ENCODE measurements at regions not wholly inside any gene's neighbourhood (a gene's known extent, or its start where the extent isn't known, plus 50 kb on each side); places are given as distances from the start of the nearest gene placed in this dataset.

- TF ChIP-seq CTCF (IDR thresholded peaks at IDR 0.05) (no peak), NR3C1 (IDR thresholded peaks at IDR 0.05) (no peak), POLR2A (IDR thresholded peaks at IDR 0.05; ENCODE audit: low read length) (no peak)
Observed at GRCh38 chr21:35386491-35387079, 337.5 kb upstream of the RUNX1 start.

Data from A549 (cell line).